GM12892 (cell line): ENCODE measurements at regions not wholly inside any gene's neighbourhood (a gene's known extent, or its start where the extent isn't known, plus 50 kb on each side); places are given as distances from the start of the nearest gene placed in this dataset.

Experiments used
- DNase-seq: peaks from one replicate; pipeline ENCODE4 v3.0.0; 2011; ENCODE audit not compliant: insufficient read length
- FAIRE-seq: peaks from 2 replicates; lab custom pipeline; 2011; peaks lifted over from hg19 to GRCh38; lab: Jason Lieb, UNC
- POLR2A ChIP-seq: IDR thresholded peaks from 2 replicates; pipeline ENCODE4 v1.6.1; 2011; ENCODE audit warnings: low read depth, low read length, control low read depth
- POLR2AphosphoS5 ChIP-seq: IDR thresholded peaks from 2 replicates; pipeline ENCODE4 v1.6.1; 2011; ENCODE audit warnings: low read depth, low read length, control low read depth
- TAF1 ChIP-seq: IDR thresholded peaks from 2 replicates; pipeline ENCODE4 v1.6.1; 2011; ENCODE audit warnings: low read depth, mild to moderate bottlenecking, control low read depth, low read length, borderline replicate concordance

DNA sequence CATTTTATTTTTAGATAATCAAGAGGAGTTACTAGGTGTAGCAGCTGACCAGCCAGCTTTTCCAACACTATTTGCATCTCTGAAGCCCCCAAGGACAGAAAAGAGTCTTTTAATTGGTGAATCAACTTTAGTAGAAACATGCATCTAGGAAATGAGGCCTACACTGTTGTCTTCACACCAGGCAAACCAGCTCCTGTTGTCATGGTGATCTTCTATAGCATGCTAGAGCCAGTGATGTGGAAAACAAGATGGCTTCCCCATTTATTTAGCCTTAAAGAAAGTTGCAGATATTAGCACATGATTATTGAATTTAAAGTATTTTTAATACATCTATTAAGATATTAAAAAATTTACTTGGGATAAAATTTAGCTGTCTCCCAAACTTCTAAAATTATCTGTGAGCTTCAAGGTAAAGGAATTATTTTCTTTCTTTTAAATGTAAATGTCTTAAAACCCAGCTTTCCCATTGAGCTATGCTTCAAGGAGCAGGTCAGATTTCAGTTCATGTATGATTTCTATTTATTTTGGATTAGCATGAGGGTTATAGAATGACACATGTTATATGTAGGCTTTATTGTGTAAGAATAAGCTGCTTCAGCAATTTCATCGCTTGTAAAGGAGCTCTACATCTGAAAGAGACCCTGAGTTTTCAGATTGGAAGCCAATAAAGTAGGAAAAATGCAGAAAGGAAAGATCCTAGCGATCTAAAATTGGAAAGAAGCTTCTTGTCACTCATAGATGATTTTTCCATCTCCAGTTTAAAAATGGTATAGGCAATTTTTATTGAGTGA, 564.9 kb upstream of the CITED2 start:
- TF ChIP-seq POLR2A (no peak), TAF1 (no peak), POLR2AphosphoS5 (no peak)
- DNase-seq: no peak
- no peak for FAIRE-seq

DNA sequence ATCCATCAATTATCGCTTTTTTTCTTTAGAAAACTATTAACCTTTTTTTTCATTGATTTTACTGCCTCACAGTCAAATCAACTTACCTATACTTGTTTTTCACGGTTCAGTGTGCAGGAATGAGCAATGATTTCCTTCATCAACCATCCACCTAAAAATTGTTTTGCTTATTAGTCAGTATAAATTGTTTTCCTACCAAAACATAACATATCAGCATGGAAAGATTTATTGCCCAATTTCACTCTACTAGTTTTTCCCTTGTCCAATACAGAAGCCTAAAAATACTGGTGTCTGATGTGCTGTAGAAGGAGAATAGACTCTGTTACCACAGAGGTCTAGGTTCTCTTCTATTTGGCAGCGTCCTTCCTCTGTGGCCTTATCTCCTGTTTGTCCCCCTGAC, 558.2 kb upstream of the CITED2 start:
- FAIRE-seq (no peak), DNase-seq (no peak)
- TF ChIP-seq TAF1 (no peak), POLR2AphosphoS5 (no peak), POLR2A (no peak)

DNA sequence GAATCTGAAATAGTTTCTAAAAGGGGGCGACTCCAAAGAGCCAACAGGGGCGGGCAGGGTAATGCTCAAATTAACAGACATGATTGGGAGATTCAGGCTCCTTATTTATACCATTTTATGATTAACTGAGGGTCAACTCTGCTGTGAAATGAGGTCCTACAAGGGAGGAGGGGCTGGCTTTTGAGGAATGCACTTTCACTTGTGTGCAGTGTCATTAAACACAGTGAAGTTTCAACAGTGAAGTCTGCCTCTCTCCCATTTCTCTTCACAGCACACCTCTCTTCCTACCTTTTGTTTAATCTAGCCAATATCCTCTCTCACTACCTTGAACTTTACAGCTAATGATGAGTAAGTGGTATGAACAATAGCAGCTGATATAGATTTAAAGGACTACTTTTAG, 557.3 kb upstream of the CITED2 start:
- TF ChIP-seq POLR2A (no peak), POLR2AphosphoS5 (no peak), TAF1 (no peak)
- no peak for FAIRE-seq
- no peak for DNase-seq

DNA sequence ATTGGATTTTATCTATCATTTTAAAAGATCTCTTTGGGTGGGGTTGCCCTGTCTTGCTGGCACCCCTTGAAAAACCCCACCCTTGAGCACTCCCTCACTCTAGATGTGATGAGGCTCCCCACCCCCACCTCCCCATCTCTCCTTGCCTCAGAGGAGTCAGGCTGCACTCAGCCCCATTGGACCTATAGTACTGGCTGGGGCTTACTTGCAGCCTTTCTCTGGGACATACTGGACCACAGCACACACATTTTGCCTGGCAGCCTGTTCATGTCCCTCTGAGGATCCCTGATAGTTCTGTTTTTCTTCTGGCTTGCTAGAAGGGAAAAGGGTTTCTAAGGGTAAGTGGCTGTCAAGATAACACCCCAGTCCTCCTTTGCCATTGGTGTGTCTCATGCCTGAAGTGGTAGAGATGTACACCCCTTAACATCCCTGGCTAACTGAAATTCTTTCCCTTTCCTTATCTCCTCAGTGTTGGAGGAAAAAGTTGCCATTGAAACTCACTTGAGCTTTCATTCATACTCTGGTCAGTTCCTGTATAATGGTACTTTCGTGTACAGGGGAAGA, 553.4 kb upstream of the CITED2 start:
- DNase-seq (no peak), FAIRE-seq (no peak)
- TF ChIP-seq POLR2AphosphoS5 (no peak), TAF1 (no peak), POLR2A (no peak)

DNA sequence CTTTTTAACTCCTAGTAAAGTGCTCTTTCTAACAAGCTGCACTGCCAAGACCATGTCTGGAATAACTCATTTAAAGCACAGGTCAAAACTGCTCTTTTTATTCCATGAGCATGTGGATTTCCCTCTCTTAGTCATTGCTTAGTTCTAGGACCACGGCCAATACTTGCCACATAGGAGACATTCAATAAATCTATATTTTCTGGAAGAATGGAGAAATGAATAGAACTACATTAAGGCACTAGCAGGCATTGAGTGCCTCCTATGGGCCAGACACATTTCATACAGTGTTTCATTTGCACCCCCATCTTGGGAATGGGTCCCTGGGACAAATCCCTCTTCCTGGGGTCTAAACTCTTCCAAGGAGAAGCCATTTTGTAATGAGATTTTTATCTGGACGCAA, 552.8 kb upstream of the CITED2 start:
- DNase-seq (no peak), FAIRE-seq (no peak)
- TF ChIP-seq POLR2AphosphoS5: no peak
- TF ChIP-seq TAF1: no peak
- TF ChIP-seq POLR2A: no peak

DNA sequence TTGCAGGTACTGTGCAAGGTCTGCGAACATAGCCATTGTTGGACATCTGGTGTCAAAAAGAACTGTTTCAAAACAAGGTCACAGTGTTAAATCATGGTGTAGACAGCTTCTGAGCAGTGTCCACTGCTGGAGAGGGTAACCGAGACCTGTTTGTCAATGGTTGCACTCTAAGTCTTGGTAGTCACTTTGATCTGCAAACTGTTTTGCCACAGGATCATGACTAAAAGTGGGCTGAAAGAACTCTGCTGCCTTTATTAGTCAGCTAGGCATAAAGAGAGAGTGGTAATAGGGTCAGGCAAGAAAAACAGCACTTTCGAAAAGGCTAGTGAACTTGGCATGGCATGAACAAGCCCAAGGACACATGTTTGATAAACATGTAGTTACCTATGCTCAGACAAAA, 552.3 kb upstream of the CITED2 start:
- TF ChIP-seq POLR2AphosphoS5 (no peak), POLR2A (no peak), TAF1 (no peak)
- no peak for DNase-seq
- no peak for FAIRE-seq

DNA sequence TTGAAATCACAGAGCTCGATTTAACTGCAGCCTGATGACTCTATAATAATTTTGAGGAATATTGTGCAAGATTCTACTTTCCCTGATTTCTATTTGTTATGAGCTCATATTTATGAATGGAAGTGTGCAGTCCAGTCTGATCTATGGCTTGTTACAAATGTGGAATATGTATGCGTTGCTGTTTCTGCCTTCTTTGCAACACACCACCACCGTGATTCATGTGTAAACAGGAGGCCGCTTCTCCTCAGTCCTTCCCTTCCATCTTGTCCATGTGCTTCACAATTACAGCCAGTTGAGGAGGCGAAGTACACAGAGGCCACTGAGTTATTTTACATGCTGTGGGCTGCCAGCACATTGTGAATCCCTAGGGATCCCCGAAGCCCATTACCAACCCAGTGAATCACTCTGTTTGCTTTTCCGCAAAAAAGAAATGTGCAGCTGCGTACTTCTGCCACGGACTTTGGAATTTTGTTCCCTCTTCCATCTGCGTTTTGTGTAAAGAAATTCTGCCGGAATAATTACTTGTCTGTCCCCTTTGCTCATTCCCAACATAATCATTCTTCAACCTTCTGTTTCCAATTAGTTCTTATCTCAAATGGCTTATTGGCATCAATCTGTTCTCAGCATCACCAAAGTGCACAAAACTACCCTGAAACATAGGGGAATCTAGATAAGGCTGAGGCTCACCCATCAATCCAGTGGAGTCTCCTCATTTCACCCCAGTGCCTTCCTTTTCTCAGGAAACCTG, 551.6 kb upstream of the CITED2 start:
- DNase-seq: no peak
- TF ChIP-seq TAF1: no peak
- TF ChIP-seq POLR2A: no peak
- TF ChIP-seq POLR2AphosphoS5: no peak
- no peak for FAIRE-seq

DNA sequence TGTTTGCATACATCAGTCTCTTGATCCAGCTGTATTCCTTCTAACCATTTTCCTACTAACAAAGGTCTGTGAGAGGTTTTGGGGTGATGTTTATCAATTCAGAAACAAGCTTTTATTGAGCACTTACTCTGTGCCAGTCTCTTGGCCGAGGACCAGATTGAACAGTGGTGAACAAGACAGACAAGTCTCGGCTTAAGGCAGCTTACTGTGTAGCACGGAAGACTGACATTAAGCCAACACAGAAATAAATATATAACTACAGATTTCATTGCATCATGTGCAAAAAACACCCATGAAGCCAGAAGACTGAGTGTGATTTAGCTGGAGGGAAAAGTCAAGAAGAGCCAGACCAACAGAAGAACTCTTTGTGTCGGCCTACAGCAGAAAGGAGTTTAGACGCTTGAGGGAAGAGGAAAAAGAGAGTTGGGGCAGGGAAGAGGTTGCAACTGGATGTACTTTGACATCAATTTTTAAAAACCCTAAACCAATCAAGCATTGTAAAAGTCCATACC, 549.6 kb upstream of the CITED2 start:
- FAIRE-seq (no peak), DNase-seq (no peak)
- no peak for TF ChIP-seq TAF1
- no peak for TF ChIP-seq POLR2A
- no peak for TF ChIP-seq POLR2AphosphoS5

DNA sequence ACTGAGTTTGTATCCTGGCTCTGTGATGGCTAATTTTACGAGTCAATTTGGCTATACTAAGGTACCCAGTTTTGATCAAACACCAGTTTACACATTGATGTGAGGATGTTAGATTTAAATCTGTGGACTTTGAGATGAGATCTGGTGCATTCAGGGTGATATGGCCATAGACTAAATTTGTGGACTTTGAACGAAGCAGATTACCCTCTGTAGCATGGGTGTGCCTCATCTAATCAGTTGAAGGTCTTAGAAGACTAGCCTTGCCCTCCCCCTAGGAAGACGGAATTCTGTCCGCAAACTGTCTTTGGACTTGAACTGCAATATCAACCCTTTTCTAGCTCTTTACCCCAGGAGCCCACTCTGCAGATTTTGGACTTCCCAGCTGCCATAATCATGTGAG, 547.8 kb upstream of the CITED2 start:
- DNase-seq (no peak), FAIRE-seq (no peak)
- TF ChIP-seq POLR2AphosphoS5 (no peak), TAF1 (no peak), POLR2A (no peak)

DNA sequence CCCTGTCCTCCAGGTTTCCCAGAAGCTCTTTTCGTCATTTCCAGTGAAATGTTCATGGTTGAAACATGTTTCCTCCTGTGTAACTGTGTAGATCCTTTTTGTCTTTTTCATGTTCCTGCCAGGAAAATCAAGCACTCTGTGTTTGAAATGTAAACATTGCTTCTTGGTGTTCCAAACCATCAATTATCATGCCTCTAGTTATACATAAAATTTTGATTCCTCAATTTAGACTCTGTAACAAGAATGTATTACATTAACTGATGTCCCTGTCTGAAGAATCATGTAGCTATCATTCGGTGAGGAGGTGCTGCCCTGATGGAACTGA, 546.3 kb upstream of the CITED2 start:
- DNase-seq: no peak
- TF ChIP-seq POLR2AphosphoS5 (no peak), TAF1 (no peak), POLR2A (no peak)

DNA sequence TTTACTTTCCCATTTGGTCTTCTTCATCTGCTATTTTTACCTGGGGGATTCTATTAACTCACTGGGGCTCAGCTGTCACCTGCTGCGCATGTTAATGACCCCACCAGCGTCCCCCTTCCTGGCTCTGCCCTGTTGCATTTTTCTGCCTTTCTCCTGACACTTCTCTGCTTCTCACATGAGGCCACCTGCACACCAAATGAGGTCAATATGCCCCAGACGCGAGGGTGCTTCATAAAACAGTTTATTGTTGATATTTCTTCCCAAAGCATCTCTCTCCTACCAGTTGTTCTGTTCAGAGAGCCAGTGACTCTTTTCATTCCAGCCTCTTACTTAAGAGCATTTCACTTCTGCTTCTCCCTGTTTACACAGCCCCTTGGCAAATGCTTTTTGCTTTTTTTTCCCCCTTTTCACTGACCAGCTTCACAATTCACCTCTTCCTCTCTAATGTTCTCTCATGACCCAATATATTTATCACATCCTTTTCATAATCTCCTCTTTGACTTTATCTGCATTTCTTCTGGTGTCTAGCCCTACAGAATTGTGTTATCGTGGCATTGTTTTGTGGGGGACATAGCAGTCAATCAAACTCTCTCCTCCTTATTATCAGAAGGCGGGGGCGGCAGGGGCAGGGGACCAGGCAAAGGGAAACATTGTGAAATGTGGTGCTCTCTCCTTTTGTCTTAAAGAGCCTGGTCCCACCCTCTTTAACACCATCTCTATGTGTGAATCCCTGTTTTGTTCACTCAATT, 545.8 kb upstream of the CITED2 start:
- TF ChIP-seq POLR2AphosphoS5 (no peak), TAF1 (no peak), POLR2A (no peak)
- FAIRE-seq (no peak), DNase-seq (no peak)

More for the DNA sequence above, 546.3 kb upstream of the CITED2 start:
- FAIRE-seq: no peak
